GM12878 (cell line): ENCODE measurements at regions not wholly inside any gene's neighbourhood (a gene's known extent, or its start where the extent isn't known, plus 50 kb on each side); places are given as distances from the start of the nearest gene placed in this dataset.

ENCODE experiments used
- ATAC-seq: fragments of 200-7000 bp; cut with Tn5 transposase; 3 replicates; pipeline ENCODE4 v1.9.1; 2020; ENCODE audit warnings: mild to moderate bottlenecking, moderate library complexity
- BruUV-seq: library from RNA; stranded (reverse); fragments of 400-500 nt; replicated peaks from 2 replicates; lab custom pipeline; 2021; lab: Mats Ljungman, UMichigan
- CTCF ChIA-PET: fragments of 300-600 bp; sonication (Branson Sonifier 250); formaldehyde crosslinking; extraction: SDS; loops from one replicate; lab custom pipeline; 2021; ENCODE audit warnings: inconsistent platforms; lab: Yijun Ruan, JAX
- POLR2A ChIA-PET: fragments of 350-600 bp; formaldehyde crosslinking; extraction: SDS; loops from one replicate; lab custom pipeline; 2021; ENCODE audit warnings: inconsistent platforms; lab: Charles Lee
- RAD21 ChIA-PET: fragments of 300-600 bp; sonication (Branson Sonifier 250); formaldehyde crosslinking; loops from one replicate; lab custom pipeline; 2023; ENCODE audit warnings: antibody characterized with exemption; ENCODE audit not compliant: unreplicated experiment; lab: Charles Lee
- SMC1A ChIA-PET: fragments of 300-600 bp; sonication (Branson Sonifier 250); formaldehyde crosslinking; loops from one replicate; lab custom pipeline; 2023; ENCODE audit not compliant: unreplicated experiment, uncharacterized antibody; lab: Charles Lee
- DNase-seq: peaks from one replicate; pipeline ENCODE4 v3.0.0-alpha.2; 2011; ENCODE audit warnings: low read depth, low spot score
- FAIRE-seq: peaks from 3 replicates; lab custom pipeline; 2011; peaks lifted over from hg19 to GRCh38; lab: Jason Lieb, UNC
- H2AFZ ChIP-seq: 2 replicates; pipeline ENCODE4 v1.6.0; 2011; ENCODE audit warnings: low read depth, low read length, control low read depth; ENCODE audit not compliant: control insufficient read depth
- H3K27ac ChIP-seq: 2 replicates; pipeline ENCODE4 v1.5.1; 2011; ENCODE audit warnings: control low read depth; ENCODE audit not compliant: control insufficient read depth, insufficient read depth
- H3K27me3 ChIP-seq, 2 experiments: replicated peaks in 1 of 2; 2 replicates each; pipeline versions ENCODE4 v1.6.0 to v1.6.1; 2011; ENCODE audit warnings: low read length in 1 of 2; ENCODE audit not compliant: control insufficient read depth in 2 of 2, insufficient read depth in 2 of 2
- H3K36me3 ChIP-seq, 2 experiments: 2 replicates each; pipeline ENCODE4 v1.5.1; 2011; ENCODE audit warnings: low read length in 1 of 2; ENCODE audit not compliant: control insufficient read depth in 2 of 2, insufficient read depth in 2 of 2
- H3K4me1 ChIP-seq: 2 replicates; pipeline ENCODE4 v1.6.1; 2011; ENCODE audit warnings: mild to moderate bottlenecking, low read length, moderate library complexity, mixed read lengths; ENCODE audit not compliant: control insufficient read depth, insufficient read depth
- H3K4me2 ChIP-seq: 2 replicates; pipeline ENCODE4 v1.6.0; 2011; ENCODE audit warnings: control low read depth; ENCODE audit not compliant: control insufficient read depth, insufficient read depth
- H3K4me3 ChIP-seq: fragments of 200-600 bp; sonication (generic); 2 replicates; pipeline ENCODE4 v1.5.1; 2016
- H3K79me2 ChIP-seq: 2 replicates; pipeline ENCODE4 v1.6.0; 2011; ENCODE audit warnings: low read length; ENCODE audit not compliant: control insufficient read depth, insufficient read depth
- H3K9ac ChIP-seq: 2 replicates; pipeline ENCODE4 v1.8.0; 2011; ENCODE audit warnings: low read length, control low read depth, mixed read lengths; ENCODE audit not compliant: control insufficient read depth, insufficient read depth
- H3K9me3 ChIP-seq: replicated peaks from 3 replicates; pipeline ENCODE4 v1.5.1; 2011; ENCODE audit warnings: mild to moderate bottlenecking, low read length; ENCODE audit not compliant: control insufficient read depth, insufficient read depth
- H4K20me1 ChIP-seq: 2 replicates; pipeline ENCODE4 v1.6.0; 2011; ENCODE audit not compliant: control insufficient read depth, insufficient read depth
- BACH1 ChIP-seq: fragments of 450-650 bp; IDR thresholded peaks from 2 replicates; pipeline ENCODE4 v1.6.1; 2017; ENCODE audit warnings: mild to moderate bottlenecking, borderline replicate concordance
- KAT2A ChIP-seq: conservative IDR thresholded peaks from 2 replicates; pipeline ENCODE4 v1.6.1; 2011; ENCODE audit warnings: low read depth, low read length; ENCODE audit not compliant: control insufficient read depth
- MEF2B ChIP-seq: fragments of 450-650 bp; IDR thresholded peaks from 2 replicates; pipeline ENCODE4 v1.6.1; 2018; ENCODE audit warnings: mild to moderate bottlenecking, moderate library complexity; ENCODE audit not compliant: partially characterized antibody, poor library complexity, severe bottlenecking
- NR2F1 ChIP-seq: fragments of 450-650 bp; conservative IDR thresholded peaks from 2 replicates; pipeline ENCODE4 v1.6.1; 2017; ENCODE audit warnings: mild to moderate bottlenecking
- PAX8 ChIP-seq: fragments of 450-650 bp; IDR thresholded peaks from 2 replicates; pipeline ENCODE4 v1.6.1; 2017; ENCODE audit warnings: mild to moderate bottlenecking, moderate library complexity
- PML ChIP-seq: IDR thresholded peaks from 2 replicates; pipeline ENCODE4 v1.6.1; 2012; ENCODE audit warnings: low read length, inconsistent platforms
- RAD51 ChIP-seq: fragments of 450-650 bp; IDR thresholded peaks from 2 replicates; pipeline ENCODE4 v1.6.1; 2016; ENCODE audit warnings: moderate library complexity, mild to moderate bottlenecking, inconsistent platforms
- RELA ChIP-seq: fragments of 450-650 bp; IDR thresholded peaks from 2 replicates; pipeline ENCODE4 v1.8.0; 2014; ENCODE audit warnings: borderline replicate concordance; ENCODE audit not compliant: partially characterized antibody
- SIX5 ChIP-seq: IDR thresholded peaks from 2 replicates; pipeline ENCODE4 v1.6.1; 2011; ENCODE audit warnings: mild to moderate bottlenecking, low read depth, low read length, moderate library complexity; ENCODE audit not compliant: severe bottlenecking
- SP1 ChIP-seq: IDR thresholded peaks from one replicate; pipeline ENCODE4 v1.6.1; 2011; ENCODE audit warnings: low read depth, low read length
- TARDBP ChIP-seq: IDR thresholded peaks from 2 replicates; pipeline ENCODE4 v1.6.1; 2016; ENCODE audit warnings: borderline replicate concordance
- ZSCAN29 ChIP-seq: fragments of 450-650 bp; IDR thresholded peaks from 2 replicates; pipeline ENCODE4 v1.6.1; 2017; ENCODE audit warnings: mild to moderate bottlenecking, moderate library complexity
- WGBS: methylation state at CpG from one replicate; pipeline ENCODE4 v1.1.6; 2016; ENCODE audit warnings: low lambda C conversion rate; ENCODE audit not compliant: insufficient replicate concordance, insufficient coverage; ENCODE audit errors: missing lambda C conversion rate; 5-methylcytosine and 5-hydroxymethylcytosine counted together
- in situ Hi-C: fragments of 300-500 bp; cut with MboI; formaldehyde crosslinking; loops from 9 replicates; pipeline ENCODE4 v1.14.3; 2018; ENCODE audit warnings: mixed read lengths
- intact Hi-C: fragments of 100-400 bp; cut with micrococcal nuclease; formaldehyde crosslinking; loops from one replicate; pipeline ENCODE4 v1.14.2; 2022; ENCODE audit not compliant: unreplicated experiment
- TF ChIP-seq, protein P1 (sequence below): fragments of 450-650 bp; IDR thresholded peaks from 2 replicates; pipeline ENCODE4 v1.6.1; 2017; ENCODE audit warnings: mild to moderate bottlenecking, low read depth, inconsistent platforms; ENCODE audit not compliant: poor library complexity, severe bottlenecking
- TF ChIP-seq, protein P2 (sequence below): IDR thresholded peaks from 2 replicates; pipeline ENCODE4 v1.6.1; 2012; ENCODE audit warnings: mild to moderate bottlenecking, low read depth, low read length
- TF ChIP-seq, protein P3 (sequence below): fragments of 450-650 bp; conservative IDR thresholded peaks from 2 replicates; pipeline ENCODE4 v1.6.1; 2017; ENCODE audit warnings: mild to moderate bottlenecking, moderate library complexity

DNA sequence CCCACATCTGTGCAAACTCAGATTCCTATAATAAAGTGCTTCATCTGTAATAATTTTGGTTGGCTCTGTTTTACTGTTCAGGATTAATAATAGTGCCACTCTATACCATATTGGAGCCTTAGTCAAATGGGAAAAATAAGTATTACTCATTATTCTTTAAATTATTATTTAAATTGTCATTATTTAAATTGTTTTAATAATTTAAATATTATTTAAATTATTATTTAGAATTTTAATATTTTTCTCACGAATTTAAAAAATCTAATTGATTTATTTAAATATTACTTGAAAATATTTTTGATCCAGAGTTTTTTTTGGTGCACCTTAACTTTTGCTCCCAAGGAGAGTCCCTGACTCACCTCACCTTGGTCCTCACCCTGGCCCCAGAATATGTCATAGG is 245.7 kb upstream of the MDGA2 start (continued):
- TF ChIP-seq SIX5 (no peak), SP1 (no peak), TARDBP (no peak), RAD51 (no peak), BACH1 (no peak), KAT2A (no peak), RELA (no peak), PML (no peak)
- TF ChIP-seq, protein P1, sequence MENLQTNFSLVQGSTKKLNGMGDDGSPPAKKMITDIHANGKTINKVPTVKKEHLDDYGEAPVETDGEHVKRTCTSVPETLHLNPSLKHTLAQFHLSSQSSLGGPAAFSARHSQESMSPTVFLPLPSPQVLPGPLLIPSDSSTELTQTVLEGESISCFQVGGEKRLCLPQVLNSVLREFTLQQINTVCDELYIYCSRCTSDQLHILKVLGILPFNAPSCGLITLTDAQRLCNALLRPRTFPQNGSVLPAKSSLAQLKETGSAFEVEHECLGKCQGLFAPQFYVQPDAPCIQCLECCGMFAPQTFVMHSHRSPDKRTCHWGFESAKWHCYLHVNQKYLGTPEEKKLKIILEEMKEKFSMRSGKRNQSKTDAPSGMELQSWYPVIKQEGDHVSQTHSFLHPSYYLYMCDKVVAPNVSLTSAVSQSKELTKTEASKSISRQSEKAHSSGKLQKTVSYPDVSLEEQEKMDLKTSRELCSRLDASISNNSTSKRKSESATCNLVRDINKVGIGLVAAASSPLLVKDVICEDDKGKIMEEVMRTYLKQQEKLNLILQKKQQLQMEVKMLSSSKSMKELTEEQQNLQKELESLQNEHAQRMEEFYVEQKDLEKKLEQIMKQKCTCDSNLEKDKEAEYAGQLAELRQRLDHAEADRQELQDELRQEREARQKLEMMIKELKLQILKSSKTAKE, result no peak

DNA sequence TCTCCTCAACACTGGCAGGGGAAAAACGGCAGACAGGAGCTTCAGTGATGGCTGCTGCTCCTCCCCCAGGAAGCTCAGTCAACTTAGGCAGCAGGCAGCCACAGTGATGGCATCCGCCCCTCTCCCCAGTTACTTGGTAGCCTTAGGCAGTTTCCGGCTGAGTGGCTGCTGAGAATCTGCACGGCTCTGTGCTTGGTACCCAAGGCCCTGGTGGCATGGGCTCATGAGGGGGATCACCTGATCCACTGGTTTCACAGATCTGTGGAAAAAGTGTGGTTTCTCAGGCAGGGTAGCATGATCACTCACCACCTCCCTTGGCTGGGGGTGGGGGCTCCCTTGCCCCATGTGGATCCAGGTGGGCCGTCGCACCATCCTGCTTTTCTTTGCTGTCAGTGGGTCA is 244.6 kb upstream of the MDGA2 start:
- H3K4me2 ChIP-seq, result no peak overlapping the region
- DNase-seq (no peak), FAIRE-seq (no peak), ATAC-seq (no peak)
- H4K20me1 ChIP-seq, result no peaks in the 10 kb centered on the region
- no peak overlapping the region for H2AFZ ChIP-seq
- in situ Hi-C loops, result loop anchor here (10.0 kb wide), 2 partner anchors 475 to 1255 kb away; no protein-coding TSS in a partner anchor
- intact Hi-C loops, result loop anchor here (10.0 kb wide), 1 partner anchor 895 kb away; no protein-coding TSS in a partner anchor
- ChIA-PET RAD21 (no interaction called here), SMC1A (no interaction called here), POLR2A (no interaction called here), CTCF (interaction anchor here (1.4 kb wide), 1 partner anchor 11 kb away, joined by 3 read pairs; no protein-coding TSS in a partner anchor)
- H3K4me1 ChIP-seq, result no peaks in the 10 kb centered on the region
- H3K4me3 ChIP-seq, result no peak overlapping the region
- H3K36me3 ChIP-seq, result no peaks in the 10 kb centered on the region
- H3K79me2 ChIP-seq, result no peaks in the 10 kb centered on the region
- WGBS, result 52% methylated on average over 5 of the region's 6 CpGs
- no peaks in the 10 kb centered on the region for H3K27me3 ChIP-seq
- no peak overlapping the region for H3K27ac ChIP-seq
- no peak overlapping the region for H3K9ac ChIP-seq
- BruUV-seq, result no TSS peak
- H3K9me3 ChIP-seq, result no peaks in the 10 kb centered on the region
- TF ChIP-seq, protein P2, sequence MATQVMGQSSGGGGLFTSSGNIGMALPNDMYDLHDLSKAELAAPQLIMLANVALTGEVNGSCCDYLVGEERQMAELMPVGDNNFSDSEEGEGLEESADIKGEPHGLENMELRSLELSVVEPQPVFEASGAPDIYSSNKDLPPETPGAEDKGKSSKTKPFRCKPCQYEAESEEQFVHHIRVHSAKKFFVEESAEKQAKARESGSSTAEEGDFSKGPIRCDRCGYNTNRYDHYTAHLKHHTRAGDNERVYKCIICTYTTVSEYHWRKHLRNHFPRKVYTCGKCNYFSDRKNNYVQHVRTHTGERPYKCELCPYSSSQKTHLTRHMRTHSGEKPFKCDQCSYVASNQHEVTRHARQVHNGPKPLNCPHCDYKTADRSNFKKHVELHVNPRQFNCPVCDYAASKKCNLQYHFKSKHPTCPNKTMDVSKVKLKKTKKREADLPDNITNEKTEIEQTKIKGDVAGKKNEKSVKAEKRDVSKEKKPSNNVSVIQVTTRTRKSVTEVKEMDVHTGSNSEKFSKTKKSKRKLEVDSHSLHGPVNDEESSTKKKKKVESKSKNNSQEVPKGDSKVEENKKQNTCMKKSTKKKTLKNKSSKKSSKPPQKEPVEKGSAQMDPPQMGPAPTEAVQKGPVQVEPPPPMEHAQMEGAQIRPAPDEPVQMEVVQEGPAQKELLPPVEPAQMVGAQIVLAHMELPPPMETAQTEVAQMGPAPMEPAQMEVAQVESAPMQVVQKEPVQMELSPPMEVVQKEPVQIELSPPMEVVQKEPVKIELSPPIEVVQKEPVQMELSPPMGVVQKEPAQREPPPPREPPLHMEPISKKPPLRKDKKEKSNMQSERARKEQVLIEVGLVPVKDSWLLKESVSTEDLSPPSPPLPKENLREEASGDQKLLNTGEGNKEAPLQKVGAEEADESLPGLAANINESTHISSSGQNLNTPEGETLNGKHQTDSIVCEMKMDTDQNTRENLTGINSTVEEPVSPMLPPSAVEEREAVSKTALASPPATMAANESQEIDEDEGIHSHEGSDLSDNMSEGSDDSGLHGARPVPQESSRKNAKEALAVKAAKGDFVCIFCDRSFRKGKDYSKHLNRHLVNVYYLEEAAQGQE, result no peak
- TF ChIP-seq NR2F1, result no peak
- TF ChIP-seq MEF2B, result no peak
- no peak for TF ChIP-seq ZSCAN29
- no peak for TF ChIP-seq PAX8
- TF ChIP-seq, protein P3, sequence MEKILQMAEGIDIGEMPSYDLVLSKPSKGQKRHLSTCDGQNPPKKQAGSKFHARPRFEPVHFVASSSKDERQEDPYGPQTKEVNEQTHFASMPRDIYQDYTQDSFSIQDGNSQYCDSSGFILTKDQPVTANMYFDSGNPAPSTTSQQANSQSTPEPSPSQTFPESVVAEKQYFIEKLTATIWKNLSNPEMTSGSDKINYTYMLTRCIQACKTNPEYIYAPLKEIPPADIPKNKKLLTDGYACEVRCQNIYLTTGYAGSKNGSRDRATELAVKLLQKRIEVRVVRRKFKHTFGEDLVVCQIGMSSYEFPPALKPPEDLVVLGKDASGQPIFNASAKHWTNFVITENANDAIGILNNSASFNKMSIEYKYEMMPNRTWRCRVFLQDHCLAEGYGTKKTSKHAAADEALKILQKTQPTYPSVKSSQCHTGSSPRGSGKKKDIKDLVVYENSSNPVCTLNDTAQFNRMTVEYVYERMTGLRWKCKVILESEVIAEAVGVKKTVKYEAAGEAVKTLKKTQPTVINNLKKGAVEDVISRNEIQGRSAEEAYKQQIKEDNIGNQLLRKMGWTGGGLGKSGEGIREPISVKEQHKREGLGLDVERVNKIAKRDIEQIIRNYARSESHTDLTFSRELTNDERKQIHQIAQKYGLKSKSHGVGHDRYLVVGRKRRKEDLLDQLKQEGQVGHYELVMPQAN, result no peak
- TF ChIP-seq, protein P1, result no peak
